Activated CD4-positive, alpha-beta T cell treated with anti-CD3 and anti-CD28 coated beads, Interleukin-2, amount 50 U/mL, for 16 hours (primary cell): ENCODE measurements at regions not wholly inside any gene's neighbourhood (a gene's known extent, or its start where the extent isn't known, plus 50 kb on each side); places are given as distances from the start of the nearest gene placed in this dataset.

Source experiments
- DNase-seq: peaks from one replicate; pipeline ENCODE4 v3.0.0-alpha.2; 2020

DNA sequence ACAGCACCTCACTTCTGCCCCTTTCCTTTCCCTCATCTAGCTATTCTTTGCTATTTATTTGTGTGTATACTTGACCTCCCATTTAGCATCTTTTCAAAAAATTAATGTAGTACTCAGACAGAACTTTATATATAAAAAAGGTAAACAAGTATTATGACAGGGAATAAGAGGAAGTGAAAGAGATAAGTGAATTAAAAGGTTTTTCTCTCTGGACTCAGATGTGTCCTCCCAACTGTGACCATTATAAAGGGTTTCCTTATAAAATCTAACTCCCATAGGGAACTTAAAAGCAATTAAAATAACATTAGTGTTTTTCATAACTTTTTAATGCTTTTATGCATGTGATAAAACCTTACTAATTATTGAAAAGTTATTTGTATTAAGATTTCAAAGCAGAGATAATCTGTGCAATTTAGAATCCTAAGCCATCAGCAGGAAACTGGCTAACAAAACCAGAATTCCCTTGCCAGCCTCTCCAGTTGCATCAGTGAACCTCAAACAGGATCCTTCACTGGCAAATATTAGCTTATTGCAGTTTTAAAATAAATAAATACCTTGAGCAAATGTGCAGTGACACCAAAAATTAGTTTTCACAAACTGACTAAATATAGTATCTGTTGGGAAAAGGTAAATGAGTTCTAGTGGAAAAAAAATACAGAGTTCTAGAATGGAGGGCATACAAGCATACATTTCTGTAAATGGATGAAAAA, 930.7 kb downstream of the BCL11A start:
- no peak for DNase-seq

GRCh38 chr2:59604123-59604522, 949.3 kb downstream of the BCL11A start:
- no peak for DNase-seq

GRCh38 chr2:59594671-59595222, 958.7 kb downstream of the BCL11A start:
- DNase-seq: no peak

DNA sequence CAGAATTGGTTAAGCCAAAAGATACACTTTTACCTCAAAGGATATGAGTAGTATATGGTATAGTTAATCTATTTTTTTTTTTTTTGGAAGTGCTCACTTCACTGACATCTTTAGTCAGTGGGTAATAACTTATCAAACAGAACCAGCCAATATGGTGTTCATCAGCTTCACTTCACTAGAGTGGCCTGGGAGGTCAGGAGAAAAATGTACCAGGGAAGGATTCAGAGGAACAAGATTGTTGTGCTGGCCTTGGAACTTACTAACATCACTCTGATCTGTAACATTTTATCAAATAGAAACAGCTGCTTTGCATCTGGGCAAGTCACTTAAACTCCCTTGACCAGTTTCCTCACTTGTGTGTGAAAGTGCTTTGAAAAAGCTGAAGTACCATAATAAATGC, 962.7 kb downstream of the BCL11A start:
- DNase-seq: no peak

DNA sequence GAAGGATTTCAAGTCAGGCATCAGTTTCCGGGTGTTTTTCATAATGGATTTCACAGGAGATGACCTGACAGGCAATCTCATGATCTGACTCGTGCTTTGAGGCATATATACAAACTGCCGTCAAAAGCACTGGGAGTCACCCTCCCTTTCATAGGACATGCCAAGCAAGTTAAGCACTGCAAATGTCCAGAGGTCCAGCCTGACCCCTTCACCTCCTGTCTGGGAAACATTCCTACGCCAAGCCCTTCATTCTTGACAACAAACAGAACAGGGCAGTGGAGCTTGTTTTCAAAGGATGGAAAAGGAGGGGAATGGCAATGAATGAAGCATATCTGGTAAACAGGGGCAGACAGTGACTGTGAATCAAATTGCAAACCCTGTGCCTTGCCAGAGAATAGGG, 963.6 kb downstream of the BCL11A start:
- no peak for DNase-seq

DNA sequence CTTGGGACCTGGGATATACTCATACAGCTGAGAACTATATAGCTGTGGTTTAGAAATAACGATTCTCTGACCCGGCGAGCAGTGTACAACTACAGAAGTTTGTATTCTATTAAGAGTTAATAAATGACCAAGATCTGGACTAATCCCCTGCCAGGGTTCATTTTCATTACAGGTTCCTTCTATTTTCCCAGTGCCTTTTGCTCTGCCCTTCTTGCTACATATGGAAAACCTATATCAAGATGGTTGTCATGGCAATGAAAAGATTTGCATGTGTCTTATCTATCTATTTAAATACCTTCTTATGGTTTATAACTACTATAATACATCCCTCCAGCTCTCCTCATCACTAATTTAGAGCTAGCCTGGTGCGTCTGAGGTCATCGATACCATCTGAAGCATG, 965.2 kb downstream of the BCL11A start:
- no peak for DNase-seq

GRCh38 chr2:59586176-59586575, 967.3 kb downstream of the BCL11A start:
- DNase-seq: no peak

- DNase-seq: no peak
These were observed 967.8 kb downstream of the BCL11A start for GRCh38 chr2:59585655-59586054.

- no peak for DNase-seq
These were observed 968.5 kb downstream of the BCL11A start for GRCh38 chr2:59584958-59585357.

GRCh38 chr2:59583173-59583765, 970.2 kb downstream of the BCL11A start:
- no peak for DNase-seq

GRCh38 chr2:59578349-59578748, 975.1 kb downstream of the BCL11A start:
- no peak for DNase-seq

GRCh38 chr2:59575191-59575590, 978.3 kb downstream of the BCL11A start:
- no peak for DNase-seq

DNA sequence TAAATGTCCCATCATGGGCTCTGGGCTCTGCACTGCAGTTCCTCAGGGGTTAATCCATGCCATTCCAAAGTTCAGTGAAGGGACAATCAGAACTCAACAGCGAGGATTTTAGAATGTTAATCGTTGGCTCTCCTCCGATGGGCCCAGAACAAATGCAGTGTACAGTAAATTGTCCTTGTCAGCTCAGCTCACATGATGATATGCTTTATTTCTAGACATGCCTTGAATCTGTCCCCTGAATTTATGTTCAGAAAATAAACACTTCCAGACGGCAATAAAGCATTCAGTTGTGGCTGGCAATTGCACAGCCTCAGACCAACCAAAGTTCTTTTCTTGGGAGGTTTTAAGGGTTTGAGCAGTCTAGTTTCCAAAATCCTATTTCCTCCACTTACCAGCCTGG, 981.2 kb downstream of the BCL11A start:
- no peak for DNase-seq

DNA sequence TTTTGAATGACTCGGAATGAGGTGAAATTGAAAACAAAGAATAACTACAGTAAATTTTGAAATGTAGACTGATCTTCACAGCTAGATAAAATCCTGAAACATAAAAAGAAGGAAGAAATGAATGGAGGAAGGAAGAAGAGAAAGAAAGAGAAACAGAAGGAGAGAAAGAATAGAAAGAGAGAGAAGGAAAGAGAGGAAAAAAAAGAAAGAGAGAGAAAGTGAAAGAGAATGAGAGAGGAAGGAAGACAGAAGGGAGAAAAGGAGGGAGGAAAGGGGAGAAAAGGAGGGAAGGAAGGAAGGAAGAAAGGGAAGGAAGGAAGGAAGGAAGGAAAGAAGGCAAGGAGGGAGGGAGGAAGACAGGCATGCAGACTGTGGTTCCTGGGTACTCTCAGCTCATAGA, 982.6 kb downstream of the BCL11A start:
- DNase-seq: no peak

- DNase-seq: no peak
These were observed 984.3 kb downstream of the BCL11A start for GRCh38 chr2:59569124-59569523.

GRCh38 chr2:59568461-59568860, 985.0 kb downstream of the BCL11A start:
- DNase-seq: no peak

DNA sequence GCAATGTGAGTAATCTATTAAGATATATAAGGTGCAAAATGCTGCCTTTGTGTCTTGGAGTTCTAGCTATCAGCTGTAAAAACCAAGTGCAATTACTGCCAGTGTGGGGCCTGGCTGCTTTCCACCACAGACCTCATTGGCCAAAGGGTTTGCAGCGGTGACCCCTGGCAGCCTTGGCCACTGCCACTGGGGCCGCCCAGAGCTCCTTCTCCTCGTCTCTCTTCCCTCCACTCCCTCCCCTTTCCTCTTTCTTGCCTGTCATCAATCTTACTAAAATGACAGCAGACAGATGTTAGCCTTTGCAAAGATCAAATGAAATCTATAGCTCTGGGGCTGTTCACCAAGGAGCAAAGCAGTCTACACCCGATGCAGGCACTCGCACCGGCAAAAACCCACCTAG, 986.3 kb downstream of the BCL11A start:
- no peak for DNase-seq

- DNase-seq: no peak
These were observed 986.7 kb downstream of the BCL11A start for GRCh38 chr2:59566739-59567138.

DNA sequence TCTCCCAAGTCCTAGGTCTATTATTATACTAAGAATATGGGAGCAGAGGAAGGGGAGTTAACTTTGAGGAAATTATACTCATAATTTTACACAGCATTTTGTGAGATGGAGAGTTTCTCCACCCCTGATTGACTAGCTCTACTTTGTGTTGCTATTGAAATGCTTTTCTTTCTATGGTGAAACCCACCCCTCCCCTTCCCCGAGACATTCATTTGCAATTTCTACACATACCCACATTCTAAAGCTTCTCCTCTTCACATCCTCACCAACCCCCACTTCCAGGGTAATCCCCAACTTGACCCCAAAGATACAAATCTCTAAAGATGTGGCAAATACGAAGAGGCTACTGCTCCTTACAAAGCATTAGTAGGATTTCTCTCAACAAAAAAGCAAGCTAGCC, 992.2 kb downstream of the BCL11A start:
- no peak for DNase-seq

- no peak for DNase-seq
These were observed 992.7 kb downstream of the BCL11A start for GRCh38 chr2:59560769-59561168.

DNA sequence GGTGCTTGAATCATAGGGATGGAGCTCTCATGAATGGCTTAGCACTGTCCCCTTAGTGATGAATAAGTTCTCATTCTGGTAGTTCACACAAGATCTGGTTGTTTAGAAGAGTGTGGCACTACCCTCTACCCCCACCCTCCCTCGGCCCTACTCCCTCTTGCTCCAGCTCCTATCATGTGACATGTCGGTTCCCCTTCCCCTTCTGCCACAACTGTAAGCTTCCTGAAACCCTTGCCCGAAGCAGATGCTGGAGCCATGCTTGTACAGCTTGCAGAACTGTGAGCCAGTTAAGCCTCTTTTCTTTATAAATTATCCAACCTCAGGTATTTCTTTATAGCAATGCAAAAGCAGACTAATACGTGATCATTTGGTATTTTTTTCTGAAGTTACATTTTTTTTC, 1012.6 kb downstream of the BCL11A start:
- no peak for DNase-seq

DNA sequence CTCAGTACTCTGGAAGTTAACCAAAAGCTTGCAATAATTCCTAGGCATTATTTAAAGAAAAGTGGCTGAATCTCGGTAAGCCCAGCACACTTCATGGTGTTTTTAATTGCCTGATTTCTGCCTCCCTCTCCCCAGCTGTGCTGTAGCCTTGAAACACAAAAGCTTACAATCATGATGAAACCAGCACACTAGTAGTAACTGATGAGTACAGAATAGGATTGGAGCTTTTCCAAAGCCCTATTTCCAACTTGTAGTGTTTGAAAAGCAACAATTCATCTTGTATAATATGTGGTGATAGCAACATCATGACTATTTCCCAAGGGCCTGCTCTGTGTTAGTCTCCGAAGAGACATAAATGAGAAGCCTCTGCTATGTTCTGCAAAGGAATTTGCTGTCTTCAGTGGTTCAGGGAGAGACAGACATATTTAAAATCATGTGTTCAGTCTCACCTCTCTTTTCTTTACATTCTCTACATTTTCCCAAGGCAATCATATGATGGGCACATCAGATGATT, 1015.0 kb downstream of the BCL11A start:
- DNase-seq: no peak

GRCh38 chr2:59532808-59533207, 1020.6 kb downstream of the BCL11A start:
- no peak for DNase-seq

GRCh38 chr2:59530258-59530657, 1023.2 kb downstream of the BCL11A start:
- no peak for DNase-seq

GRCh38 chr2:59529726-59530125, 1023.7 kb downstream of the BCL11A start:
- no peak for DNase-seq
